Bronchial epithelial cell (primary cell): ENCODE measurements at regions not wholly inside any gene's neighbourhood (a gene's known extent, or its start where the extent isn't known, plus 50 kb on each side); places are given as distances from the start of the nearest gene placed in this dataset.

Experiments
- DNase-seq: peaks from one replicate; pipeline ENCODE4 v3.0.0-alpha.2; 2010; ENCODE audit warnings: low read depth
- FAIRE-seq: peaks from 2 replicates; lab custom pipeline; 2011; peaks lifted over from hg19 to GRCh38; lab: Jason Lieb, UNC
- H3K27me3 ChIP-seq: 2 replicates; pipeline ENCODE4 v1.5.1; 2011; ENCODE audit warnings: low read length; ENCODE audit not compliant: control insufficient read depth, insufficient read depth
- H3K36me3 ChIP-seq: 2 replicates; pipeline ENCODE4 v1.5.1; 2011; ENCODE audit warnings: low read length; ENCODE audit not compliant: control insufficient read depth, insufficient read depth
- H3K4me3 ChIP-seq: 2 replicates; pipeline ENCODE4 v1.5.1; 2011; ENCODE audit warnings: mild to moderate bottlenecking, low read depth, low read length, control low read depth
- CTCF ChIP-seq: IDR thresholded peaks from 2 replicates; pipeline ENCODE4 v1.5.1; 2011; ENCODE audit warnings: mild to moderate bottlenecking, moderate library complexity, low read length, control low read depth, inconsistent platforms; ENCODE audit not compliant: insufficient read depth, severe bottlenecking

DNA sequence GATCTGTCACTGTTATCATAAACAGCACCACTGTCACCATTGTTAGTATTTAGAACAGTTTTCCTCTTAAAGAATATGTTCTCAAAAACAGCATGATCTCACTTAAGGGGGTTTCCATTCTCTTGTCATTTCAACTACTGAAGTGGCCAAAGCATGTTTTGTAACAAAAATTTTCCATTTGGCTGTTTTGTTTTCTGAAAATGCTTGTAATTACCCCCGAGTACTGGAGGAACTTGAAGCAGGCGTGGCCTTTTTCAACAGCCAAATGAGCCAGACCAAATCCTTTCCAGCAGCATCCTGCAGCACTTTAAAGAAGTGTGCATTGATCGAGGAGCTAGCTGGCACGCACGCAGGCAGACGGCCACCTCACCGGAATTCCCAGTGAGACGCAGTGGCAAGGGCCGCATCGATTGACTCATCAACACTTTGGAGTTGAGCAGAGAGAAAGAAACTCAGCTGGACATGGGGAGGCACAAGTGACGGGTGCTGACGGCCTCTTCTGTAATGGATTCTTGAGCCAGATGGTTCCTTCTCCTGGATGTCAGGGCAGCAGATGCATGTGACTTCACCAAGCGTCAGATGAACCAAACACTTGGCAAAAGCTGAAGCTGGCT, 234.3 kb upstream of the IGF1R start:
- no peak for FAIRE-seq
- no peak overlapping the region for H3K4me3 ChIP-seq
- DNase-seq = peak; percentile 22
- H3K36me3 ChIP-seq = no peaks in the 10 kb centered on the region
- H3K27me3 ChIP-seq = no peaks in the 10 kb centered on the region
- no peak for TF ChIP-seq CTCF

- peaks cover 4% of the 10 kb centered on the region for H3K27me3 ChIP-seq
Observed at GRCh38 chr15:98416222-98416855, 232.0 kb upstream of the IGF1R start.

DNA sequence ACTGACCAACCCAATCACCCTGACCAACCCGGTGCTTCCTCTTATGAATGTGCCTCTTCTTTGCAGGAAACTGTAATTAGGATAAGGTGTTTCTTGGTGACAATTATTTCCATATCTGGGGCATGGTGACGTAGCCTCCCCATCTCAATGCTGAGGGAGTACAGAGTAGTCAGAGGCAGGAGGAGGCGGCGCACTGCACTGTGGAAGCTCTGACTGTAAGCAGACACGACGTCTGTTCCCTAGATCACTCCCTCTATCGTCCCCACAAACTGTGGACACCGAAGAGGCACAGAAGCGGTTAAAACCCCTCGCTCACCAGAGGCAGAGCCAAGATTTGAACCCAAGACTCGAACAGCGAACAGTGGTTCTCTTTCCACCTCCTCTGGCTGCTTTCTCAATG, 231.0 kb upstream of the IGF1R start:
- TF ChIP-seq CTCF = no peak
- FAIRE-seq (peak; percentile 32), DNase-seq (no peak)
- peaks cover 7% of the 10 kb centered on the region for H3K27me3 ChIP-seq
- H3K4me3 ChIP-seq = no peak overlapping the region
- H3K36me3 ChIP-seq = no peaks in the 10 kb centered on the region

More at GRCh38 chr15:98416222-98416855, 232.0 kb upstream of the IGF1R start:
- DNase-seq (no peak), FAIRE-seq (peak; percentile 66)
- H3K36me3 ChIP-seq = no peaks in the 10 kb centered on the region
- no peak for TF ChIP-seq CTCF
- no peak overlapping the region for H3K4me3 ChIP-seq

DNA sequence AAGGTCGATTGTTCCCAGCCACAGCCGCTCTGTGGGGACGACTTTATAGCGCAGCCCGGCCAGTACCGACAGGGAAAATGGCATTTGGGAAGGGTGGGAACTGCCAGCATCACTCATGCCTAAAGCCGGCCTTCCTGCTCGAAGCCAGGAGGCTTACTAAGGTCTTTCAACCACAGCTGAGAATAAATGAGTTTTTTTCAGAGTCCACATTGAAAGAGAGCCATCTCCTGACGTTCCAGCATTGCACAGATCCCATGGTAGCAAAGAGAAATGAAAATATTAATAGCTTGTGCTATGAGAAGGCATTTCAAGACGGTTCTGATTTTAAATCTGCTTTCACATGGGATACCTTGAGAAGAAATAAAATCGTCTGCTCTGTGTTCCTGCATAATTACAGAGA, 230.2 kb upstream of the IGF1R start:
- DNase-seq (no peak), FAIRE-seq (no peak)
- Histone ChIP-seq H3K36me3 (no peaks in the 10 kb centered on the region), H3K4me3 (no peak overlapping the region), H3K27me3 (peaks cover 12% of the 10 kb centered on the region)
- no peak for TF ChIP-seq CTCF

DNA sequence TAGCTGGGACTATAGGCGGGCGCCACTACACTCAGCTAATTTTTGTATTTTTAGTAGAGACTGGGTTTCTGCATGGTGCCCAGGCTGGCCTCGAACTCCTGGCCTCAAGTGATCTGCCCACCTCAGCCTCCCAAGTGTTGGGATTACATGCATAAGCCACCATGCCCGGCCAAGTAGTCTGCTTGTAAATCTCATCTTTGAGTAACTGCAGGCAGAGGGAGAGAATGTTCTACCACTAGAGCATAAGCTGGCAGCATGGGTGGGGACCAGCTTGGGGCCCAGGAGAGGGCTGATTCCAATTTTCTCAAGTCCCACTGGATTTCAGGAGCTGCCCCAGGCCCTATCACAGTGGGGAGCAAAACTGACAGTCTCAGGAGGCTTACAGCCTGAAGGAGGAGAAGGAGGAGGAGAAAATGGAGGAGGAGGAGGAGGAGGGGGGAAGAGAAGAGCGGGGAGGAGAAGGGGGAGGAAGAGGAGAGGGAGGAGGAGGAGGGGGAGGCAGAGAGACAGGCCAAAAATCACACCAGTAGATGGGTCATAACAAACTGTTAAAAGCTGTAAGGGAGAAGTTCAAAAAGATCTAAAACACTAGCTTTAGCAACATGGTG, 229.1 kb upstream of the IGF1R start:
- H3K36me3 ChIP-seq = no peaks in the 10 kb centered on the region
- H3K4me3 ChIP-seq = no peak overlapping the region
- DNase-seq (no peak), FAIRE-seq (no peak)
- H3K27me3 ChIP-seq = peaks cover 12% of the 10 kb centered on the region
- no peak for TF ChIP-seq CTCF
